ENCODE measurements at regions not wholly inside any gene's neighbourhood (a gene's known extent, or its start where the extent isn't known, plus 50 kb on each side); places are given as distances from the start of the nearest gene placed in this dataset.

GRCh38 chr3:56851966-56852884 lies 50.5 kb upstream of the ARHGEF3 start:
- Histone ChIP-seq H4K20me1 (ENCODE audit: insufficient read depth, low read length) (no peaks in the 10 kb centered on the region), H3K4me1 (ENCODE audit: low read length) (peaks cover 6% of the 10 kb centered on the region), H3K4me2 (ENCODE audit: low read length) (no peak overlapping the region), H3K27ac (ENCODE audit: low read length) (no peak overlapping the region), H2AFZ (ENCODE audit: low read depth, low read length) (no peak overlapping the region), H3K9me3 (ENCODE audit: insufficient read depth, low read length) (no peaks in the 10 kb centered on the region), H3K9ac (ENCODE audit: low read length) (no peak overlapping the region), H3K79me2 (ENCODE audit: low read length) (no peaks in the 10 kb centered on the region), H3K4me3 (ENCODE audit: low read length) (no peak overlapping the region), H3K36me3 (replicated peaks; ENCODE audit: low read depth, low read length) (no peaks in the 10 kb centered on the region), H3K27me3 (ENCODE audit: low read depth, low read length) (no peaks in the 10 kb centered on the region)
- TF ChIP-seq CTCF (IDR thresholded peaks at IDR 0.05; ENCODE audit: low read depth, low read length), result no peak
- no peak for TF ChIP-seq EZH2phosphoT487 (IDR thresholded peaks at IDR 0.05; ENCODE audit: low read depth)
